OCI-LY3 (cell line): ENCODE measurements at regions not wholly inside any gene's neighbourhood (a gene's known extent, or its start where the extent isn't known, plus 50 kb on each side); places are given as distances from the start of the nearest gene placed in this dataset.

ENCODE experiments used
- CTCF ChIP-seq: fragments of 200-600, 300-600 bp; sonication (generic); IDR thresholded peaks from 2 replicates; pipeline ENCODE4 v1.5.1; 2014; ENCODE audit warnings: antibody characterized with exemption, low read length, low read depth
- EZH2phosphoT487 ChIP-seq: fragments of 200-600 bp; shearing (Covaris generic); IDR thresholded peaks from 2 replicates; pipeline ENCODE4 v1.6.1; 2018; ENCODE audit warnings: antibody characterized with exemption, mixed run types, low read depth

GRCh38 chr10:4576206-4576605, 249.8 kb upstream of the AKR1E2 start:
- TF ChIP-seq CTCF (no peak), EZH2phosphoT487 (no peak)
